HG03521 (cell line): ENCODE measurements at regions not wholly inside any gene's neighbourhood (a gene's known extent, or its start where the extent isn't known, plus 50 kb on each side); places are given as distances from the start of the nearest gene placed in this dataset.
"Not testable (repeated sequence)": the region's sequence is repeated elsewhere in the genome, so short reads cannot be mapped to it uniquely, and the experiment has no call there.

Experiments used
- ATAC-seq: cut with Tn5 transposase; IDR thresholded peaks from one replicate; pipeline ENCODE4 v1.9.1; 2021; ENCODE audit warnings: mild to moderate bottlenecking, moderate library complexity; ENCODE audit not compliant: unreplicated experiment

GRCh38 chr4:74543983-74544382, 99.0 kb downstream of the AREG start:
- ATAC-seq, result no peak

- ATAC-seq, result no peak
Observed at GRCh38 chr4:74544655-74545361, 99.9 kb downstream of the AREG start.

GRCh38 chr4:74545448-74545847, 100.5 kb downstream of the AREG start:
- no peak for ATAC-seq

- ATAC-seq, result no peak
Observed at GRCh38 chr4:74546057-74546456, 101.1 kb downstream of the AREG start.

GRCh38 chr4:74547042-74547441, 102.1 kb downstream of the AREG start:
- ATAC-seq, result no peak

DNA sequence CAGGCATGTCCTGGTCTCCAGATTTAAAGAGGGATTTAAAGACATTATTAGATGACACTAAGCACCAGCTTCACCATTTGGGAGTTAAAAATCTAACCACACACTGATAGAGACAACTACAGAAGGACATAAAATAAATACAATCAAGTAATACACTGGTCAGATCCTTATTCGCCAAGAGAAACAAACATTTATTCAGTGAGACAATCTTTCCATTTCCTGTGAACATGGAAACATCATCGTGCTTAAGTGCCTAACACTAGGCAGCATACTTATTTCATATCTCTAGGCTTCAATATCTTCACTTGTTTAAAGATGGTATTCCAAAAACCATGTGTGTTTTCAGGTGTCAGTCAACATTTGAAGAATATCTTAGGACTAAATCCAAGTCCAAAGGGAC, 103.6 kb downstream of the AREG start:
- ATAC-seq, result no peak

- no peak for ATAC-seq
Observed at GRCh38 chr4:74549936-74550335, 105.0 kb downstream of the AREG start.

DNA sequence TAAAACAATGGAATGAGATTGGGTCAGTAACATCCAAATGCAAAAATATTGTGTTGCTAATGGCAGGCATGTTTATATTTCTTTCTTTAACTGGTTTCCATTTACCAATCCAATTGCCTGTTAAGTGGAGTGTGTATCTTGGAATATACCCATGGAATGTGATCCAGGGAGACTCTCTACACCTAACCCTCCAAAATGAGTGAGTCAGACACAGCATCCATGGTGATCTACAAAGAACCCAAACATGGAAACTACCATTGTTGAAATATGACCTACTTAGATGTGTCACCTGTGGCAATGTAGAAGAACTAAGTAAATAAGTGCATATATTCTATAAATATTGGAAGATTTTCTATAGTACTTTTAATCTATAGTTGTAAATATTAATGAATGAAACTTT, 110.3 kb downstream of the AREG start:
- no peak for ATAC-seq

DNA sequence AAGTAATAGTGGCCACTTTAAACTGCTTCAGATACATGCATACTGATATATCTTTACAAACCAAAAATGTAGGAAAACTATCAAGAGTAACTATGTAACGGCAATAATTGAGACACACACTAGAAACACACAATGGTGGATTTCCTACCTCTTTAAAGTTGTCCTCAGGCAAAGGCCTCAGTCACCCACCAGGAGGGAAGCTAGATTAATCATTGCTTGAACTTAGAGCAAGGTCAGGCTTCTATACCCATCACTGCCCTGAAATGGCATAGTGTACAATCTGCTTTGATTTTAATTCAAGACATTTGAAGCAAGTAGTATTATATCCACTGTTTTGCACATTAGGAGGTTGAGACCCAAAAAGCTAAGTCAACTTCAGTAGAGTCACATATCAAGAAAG, 110.9 kb downstream of the AREG start:
- ATAC-seq, result no peak

GRCh38 chr4:74559853-74560252, 114.9 kb downstream of the AREG start:
- no peak for ATAC-seq

GRCh38 chr4:74567981-74568380, 123.0 kb downstream of the AREG start:
- no peak for ATAC-seq

DNA sequence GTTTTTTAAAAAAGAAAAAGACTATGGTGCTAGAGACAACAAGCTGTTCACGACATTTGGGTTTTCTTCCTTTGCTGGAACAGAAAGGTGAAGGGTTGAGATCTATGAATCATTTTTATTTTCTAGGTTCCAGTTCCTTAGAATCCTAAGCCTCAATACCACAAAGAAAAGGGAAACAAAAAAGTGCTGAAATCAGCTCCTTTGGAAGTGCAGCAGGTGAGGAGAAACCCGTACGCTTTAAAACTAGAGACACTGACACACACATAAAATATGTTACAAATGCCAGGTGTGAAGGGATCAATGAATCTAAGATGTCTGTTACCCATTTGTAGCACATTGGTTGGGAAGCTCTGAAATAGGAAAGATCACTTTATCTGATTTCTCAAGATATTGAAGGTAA, 125.2 kb downstream of the AREG start:
- no peak for ATAC-seq

- ATAC-seq, result no peak
Observed at GRCh38 chr4:74578329-74578728, 133.4 kb downstream of the AREG start.

- ATAC-seq, result not testable (repeated sequence)
Observed at GRCh38 chr4:74578865-74579264, 133.9 kb downstream of the AREG start.

- no peak for ATAC-seq
Observed at GRCh38 chr4:74583089-74583700, 138.3 kb downstream of the AREG start.

DNA sequence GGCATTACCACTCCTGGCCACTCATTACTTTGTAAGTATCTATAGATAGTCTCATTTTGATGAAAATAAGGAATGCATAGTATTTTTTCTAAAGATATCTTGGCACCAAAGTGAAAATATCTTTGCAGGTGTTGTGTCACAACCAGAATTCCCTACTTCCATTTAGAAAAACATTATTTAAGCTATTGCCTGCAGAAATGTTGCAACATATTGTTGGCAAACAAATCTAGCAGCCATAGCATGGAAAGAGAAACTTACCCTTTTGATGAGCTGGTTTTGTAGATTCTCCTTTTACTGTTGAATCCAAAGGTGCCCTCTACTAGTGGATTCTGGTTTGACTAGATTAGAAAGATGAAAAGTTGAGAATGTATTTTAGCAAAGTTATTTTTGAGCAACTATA, 138.8 kb downstream of the AREG start:
- no peak for ATAC-seq

DNA sequence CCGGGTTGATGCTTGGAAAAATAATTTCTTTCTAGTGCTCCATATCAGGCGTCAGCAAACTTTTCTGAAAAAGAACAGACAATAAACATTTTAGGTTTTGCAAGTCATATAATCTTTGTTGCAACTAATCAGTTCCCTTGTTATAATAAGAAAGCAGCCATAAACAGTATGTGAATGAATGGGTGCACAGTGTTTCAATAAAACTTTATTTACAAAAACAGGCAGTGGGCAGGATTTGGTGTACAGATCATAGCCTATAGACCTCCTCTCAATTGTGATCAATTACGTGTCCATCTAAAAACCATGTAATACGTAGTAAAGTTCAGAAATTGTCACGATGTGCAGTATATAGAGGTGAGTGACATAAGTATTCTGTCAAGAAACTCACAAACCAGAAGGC, 143.4 kb downstream of the AREG start:
- no peak for ATAC-seq

GRCh38 chr4:74590476-74590875, 145.5 kb downstream of the AREG start:
- no peak for ATAC-seq

GRCh38 chr4:74598611-74599325, 153.8 kb downstream of the AREG start:
- no peak for ATAC-seq

DNA sequence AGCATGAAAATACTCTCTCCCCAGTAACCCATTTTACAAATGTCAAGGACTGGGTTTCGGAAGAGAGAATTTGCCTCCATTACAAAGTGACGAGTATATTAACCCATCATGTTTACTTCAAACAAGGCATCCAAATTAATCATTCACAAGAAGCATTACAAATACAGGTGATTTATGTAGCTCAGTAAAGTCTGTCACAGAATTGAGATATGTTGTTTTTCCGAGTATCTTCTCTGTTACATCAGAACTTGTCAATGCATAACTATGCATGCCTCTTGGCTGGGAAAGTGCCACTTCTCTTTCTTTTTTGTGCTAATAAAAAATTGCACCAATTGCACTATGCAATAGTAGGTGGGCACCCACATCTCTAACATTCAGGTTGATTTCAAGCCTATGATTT, 158.2 kb downstream of the AREG start:
- ATAC-seq, result no peak

GRCh38 chr4:74608151-74608949, 163.4 kb downstream of the AREG start:
- no peak for ATAC-seq
